ENCODE measurements at regions not wholly inside any gene's neighbourhood (a gene's known extent, or its start where the extent isn't known, plus 50 kb on each side); places are given as distances from the start of the nearest gene placed in this dataset.

DNA sequence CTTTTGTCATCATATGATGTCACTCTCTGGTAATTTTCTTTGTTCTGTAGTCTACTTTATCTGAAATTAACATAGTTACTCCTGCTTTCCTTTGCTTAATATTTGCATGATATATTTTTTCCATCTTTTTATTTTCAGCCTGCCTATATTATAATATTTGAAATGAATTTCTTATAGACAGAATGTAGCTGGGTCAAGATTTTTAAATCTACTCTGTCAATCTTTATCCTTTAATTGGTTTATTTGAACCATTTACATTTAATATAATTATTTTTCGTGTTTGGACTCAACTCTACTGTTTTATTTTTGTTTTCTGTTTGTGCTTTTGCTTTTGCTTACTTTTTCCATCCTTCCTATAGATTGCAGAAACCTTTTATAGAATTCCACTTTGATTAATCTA lies 118.0 kb downstream of the FOXD1 start:
- TF ChIP-seq CTCF (IDR thresholded peaks at IDR 0.05) (no peak), ZFX (IDR thresholded peaks at IDR 0.05; ENCODE audit: borderline replicate concordance) (no peak)

All from 22Rv1 (cell line).